Nephron (organoid): ENCODE measurements at regions not wholly inside any gene's neighbourhood (a gene's known extent, or its start where the extent isn't known, plus 50 kb on each side); places are given as distances from the start of the nearest gene placed in this dataset.

Experiments
- H3K27ac Mint-ChIP-seq, 3 experiments: 2 replicates each; pipeline ENCODE4 v1.8.0; 2020; ENCODE audit warnings: mixed read lengths in 3 of 3, mild to moderate bottlenecking in 2 of 3, moderate library complexity in 1 of 3
- H3K27me3 Mint-ChIP-seq: 2 replicates; pipeline ENCODE4 v1.8.0; 2021; ENCODE audit warnings: low read depth, mild to moderate bottlenecking, moderate library complexity, mixed read lengths
- H3K36me3 Mint-ChIP-seq: 2 replicates; pipeline ENCODE4 v1.8.0; 2020; ENCODE audit warnings: low read depth, mixed read lengths
- H3K4me1 Mint-ChIP-seq: 2 replicates; pipeline ENCODE4 v1.8.0; 2020; ENCODE audit warnings: mixed read lengths
- H3K4me3 Mint-ChIP-seq, 3 experiments: 2 replicates each; pipeline ENCODE4 v1.8.0; 2020; ENCODE audit warnings: mild to moderate bottlenecking in 3 of 3, mixed read lengths in 3 of 3, moderate library complexity in 2 of 3
- H3K9me3 Mint-ChIP-seq: 2 replicates; pipeline ENCODE4 v1.8.0; 2020; ENCODE audit warnings: mixed read lengths
- TF ChIP-seq, protein P1 (sequence below), 3 experiments: fragments of 200-600 bp; sonication (generic); IDR thresholded peaks; one replicate each; pipeline ENCODE4 v1.5.0; 2021; ENCODE audit warnings: antibody characterized with exemption in 3 of 3; ENCODE audit not compliant: unreplicated experiment in 3 of 3

GRCh38 chr10:113412161-113412560, 140.7 kb upstream of the HABP2 start:
- Mint-ChIP-seq H3K27ac (no peak overlapping the region), H3K36me3 (no peaks in the 10 kb centered on the region), H3K9me3 (peaks cover 3% of the 10 kb centered on the region), H3K4me1 (peaks cover 5% of the 10 kb centered on the region), H3K27me3 (peaks cover 51% of the 10 kb centered on the region), H3K4me3 (no peak overlapping the region)
- TF ChIP-seq, protein P1, sequence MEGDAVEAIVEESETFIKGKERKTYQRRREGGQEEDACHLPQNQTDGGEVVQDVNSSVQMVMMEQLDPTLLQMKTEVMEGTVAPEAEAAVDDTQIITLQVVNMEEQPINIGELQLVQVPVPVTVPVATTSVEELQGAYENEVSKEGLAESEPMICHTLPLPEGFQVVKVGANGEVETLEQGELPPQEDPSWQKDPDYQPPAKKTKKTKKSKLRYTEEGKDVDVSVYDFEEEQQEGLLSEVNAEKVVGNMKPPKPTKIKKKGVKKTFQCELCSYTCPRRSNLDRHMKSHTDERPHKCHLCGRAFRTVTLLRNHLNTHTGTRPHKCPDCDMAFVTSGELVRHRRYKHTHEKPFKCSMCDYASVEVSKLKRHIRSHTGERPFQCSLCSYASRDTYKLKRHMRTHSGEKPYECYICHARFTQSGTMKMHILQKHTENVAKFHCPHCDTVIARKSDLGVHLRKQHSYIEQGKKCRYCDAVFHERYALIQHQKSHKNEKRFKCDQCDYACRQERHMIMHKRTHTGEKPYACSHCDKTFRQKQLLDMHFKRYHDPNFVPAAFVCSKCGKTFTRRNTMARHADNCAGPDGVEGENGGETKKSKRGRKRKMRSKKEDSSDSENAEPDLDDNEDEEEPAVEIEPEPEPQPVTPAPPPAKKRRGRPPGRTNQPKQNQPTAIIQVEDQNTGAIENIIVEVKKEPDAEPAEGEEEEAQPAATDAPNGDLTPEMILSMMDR (IDR thresholded peaks at IDR 0.05; ENCODE audit: unreplicated experiment in 3 of 3), result no peak

- peaks cover 4% of the 10 kb centered on the region for H3K36me3 Mint-ChIP-seq
- H3K9me3 Mint-ChIP-seq, result peaks cover 11% of the 10 kb centered on the region
- peaks cover 29% of the 10 kb centered on the region for H3K27me3 Mint-ChIP-seq
- no peak overlapping the region for H3K27ac Mint-ChIP-seq
- TF ChIP-seq, protein P1 (IDR thresholded peaks at IDR 0.05; ENCODE audit: unreplicated experiment in 3 of 3), result no peak
- H3K4me3 Mint-ChIP-seq, result no peak overlapping the region
- H3K4me1 Mint-ChIP-seq, result peaks cover 5% of the 10 kb centered on the region
These were observed 138.3 kb upstream of the HABP2 start for GRCh38 chr10:113414543-113414942.

GRCh38 chr10:113415246-113415645, 137.6 kb upstream of the HABP2 start:
- H3K4me1 Mint-ChIP-seq, result peaks cover 5% of the 10 kb centered on the region
- peaks cover 4% of the 10 kb centered on the region for H3K36me3 Mint-ChIP-seq
- TF ChIP-seq, protein P1 (IDR thresholded peaks at IDR 0.05; ENCODE audit: unreplicated experiment in 3 of 3), result no peak
- no peak overlapping the region for H3K4me3 Mint-ChIP-seq
- H3K27me3 Mint-ChIP-seq, result peaks cover 24% of the 10 kb centered on the region
- peaks cover 15% of the 10 kb centered on the region for H3K9me3 Mint-ChIP-seq
- no peak overlapping the region for H3K27ac Mint-ChIP-seq

DNA sequence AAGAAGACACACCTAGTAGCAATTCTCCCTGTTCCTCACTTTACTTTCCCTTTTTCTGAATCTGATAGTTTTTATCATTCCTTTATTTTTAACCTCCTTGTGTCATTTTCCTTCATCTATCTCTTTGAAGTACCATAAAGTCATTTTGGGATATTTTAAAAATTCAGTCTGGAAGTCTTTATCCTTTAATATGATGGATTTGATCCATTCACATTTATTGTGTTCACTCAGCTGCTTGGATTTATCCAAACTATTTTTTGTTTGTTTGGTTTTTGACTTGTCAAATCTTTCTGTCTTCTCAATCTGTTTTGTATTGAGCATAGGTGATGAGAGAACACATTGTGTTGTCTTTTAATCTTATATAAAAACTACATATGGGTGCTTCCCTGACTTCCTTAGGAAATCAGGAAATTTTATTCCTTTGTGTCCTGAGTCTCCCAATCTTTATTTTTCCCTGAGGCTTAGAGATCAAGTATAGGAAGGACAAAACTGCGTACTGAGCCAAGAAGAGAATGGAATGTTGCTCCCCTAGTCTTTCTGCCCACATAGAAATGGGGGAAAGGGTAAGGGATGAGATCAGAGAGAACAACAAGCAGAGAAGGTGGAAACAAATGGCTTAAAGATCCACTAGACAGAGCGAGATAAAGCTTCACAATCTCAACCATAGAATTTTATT, 132.7 kb upstream of the HABP2 start:
- no peak overlapping the region for H3K4me3 Mint-ChIP-seq
- H3K27me3 Mint-ChIP-seq, result peaks cover 19% of the 10 kb centered on the region
- peaks cover 18% of the 10 kb centered on the region for H3K9me3 Mint-ChIP-seq
- no peak overlapping the region for H3K27ac Mint-ChIP-seq
- H3K4me1 Mint-ChIP-seq, result peaks cover 32% of the 10 kb centered on the region
- peaks cover 4% of the 10 kb centered on the region for H3K36me3 Mint-ChIP-seq
- TF ChIP-seq, protein P1 (IDR thresholded peaks at IDR 0.05; ENCODE audit: unreplicated experiment in 3 of 3), result no peak

DNA sequence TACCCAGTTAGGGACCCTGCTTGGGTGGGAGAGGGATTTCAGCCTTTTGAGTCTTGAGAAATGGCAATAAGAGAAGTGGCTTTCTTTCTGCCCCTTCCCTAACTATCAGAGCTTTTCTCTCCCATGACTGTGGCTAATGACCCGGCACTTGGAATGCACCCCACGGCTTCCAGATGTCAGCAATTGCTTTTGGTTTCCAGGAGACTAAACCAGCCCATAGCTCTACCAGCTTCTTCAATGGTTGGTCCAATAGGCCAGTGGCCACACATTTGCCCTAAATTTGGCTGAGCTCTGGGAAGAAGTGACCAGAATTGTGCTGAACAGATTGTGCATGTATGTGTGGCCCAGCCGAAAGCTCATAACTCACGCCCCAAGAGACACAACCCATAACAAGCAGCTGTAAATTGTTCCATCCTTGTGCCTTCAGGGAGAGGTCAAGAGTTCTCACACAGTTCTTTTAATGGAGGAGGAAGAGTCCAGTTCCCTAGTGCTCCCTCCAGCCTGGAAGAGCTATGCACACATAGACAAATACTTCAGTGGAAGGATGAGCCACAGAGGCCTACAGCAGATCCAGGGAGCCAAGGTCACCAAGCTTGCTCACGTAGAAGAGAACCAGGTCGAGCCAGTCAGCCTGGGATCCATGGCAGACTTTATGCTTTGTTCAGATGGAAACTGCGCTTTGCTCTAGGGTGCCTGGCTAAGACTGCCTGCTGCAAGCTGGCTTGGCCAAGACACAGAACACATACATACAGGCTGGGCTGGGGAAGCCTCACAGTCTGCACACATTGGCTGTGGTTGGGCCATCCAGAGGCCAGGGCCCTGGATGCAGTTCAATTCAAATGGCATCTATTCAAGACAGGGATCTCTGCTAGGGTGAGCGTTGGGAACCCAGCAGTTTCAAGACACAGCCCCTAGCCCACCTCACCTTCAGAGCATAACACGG, 131.8 kb upstream of the HABP2 start:
- peaks cover 18% of the 10 kb centered on the region for H3K9me3 Mint-ChIP-seq
- no peak overlapping the region for H3K4me3 Mint-ChIP-seq
- peaks cover 40% of the 10 kb centered on the region for H3K4me1 Mint-ChIP-seq
- TF ChIP-seq, protein P1 (IDR thresholded peaks at IDR 0.05; ENCODE audit: unreplicated experiment in 3 of 3), result no peak
- peaks cover 17% of the 10 kb centered on the region for H3K27me3 Mint-ChIP-seq
- peaks cover 4% of the 10 kb centered on the region for H3K36me3 Mint-ChIP-seq
- H3K27ac Mint-ChIP-seq, result peak overlapping the region in 1 of 3 experiments; percentile 17
